OCI-LY7 (cell line): ENCODE measurements at regions not wholly inside any gene's neighbourhood (a gene's known extent, or its start where the extent isn't known, plus 50 kb on each side); places are given as distances from the start of the nearest gene placed in this dataset.

ENCODE experiments used
- CTCF ChIP-seq: fragments of 200-600 bp; sonication (generic); conservative IDR thresholded peaks from 2 replicates; pipeline ENCODE4 v1.5.1; 2014; ENCODE audit warnings: mild to moderate bottlenecking, antibody characterized with exemption, low read length, moderate library complexity, mixed read lengths
- EZH2phosphoT487 ChIP-seq: fragments of 200-600 bp; sonication (generic); IDR thresholded peaks from 2 replicates; pipeline ENCODE4 v1.6.1; 2018; ENCODE audit warnings: low read depth, borderline replicate concordance, mild to moderate bottlenecking, mixed run types, antibody characterized with exemption, low read length, moderate library complexity, mixed read lengths

GRCh38 chr4:115332078-115332477 is 218.7 kb upstream of the NDST4 start:
- TF ChIP-seq CTCF (no peak), EZH2phosphoT487 (no peak)
